Smooth muscle cell (in vitro differentiated cells): ENCODE measurements at regions not wholly inside any gene's neighbourhood (a gene's known extent, or its start where the extent isn't known, plus 50 kb on each side); places are given as distances from the start of the nearest gene placed in this dataset.
A peak's percentile ranks its signal among the peaks of the same experiment; 100 is the strongest.

Source experiments
- DNase-seq: peaks from one replicate; lab custom pipeline; 2025; ENCODE audit not compliant: unreplicated experiment; lab: John Stamatoyannopoulos, UW
- H2AFZ ChIP-seq: fragments of 200-600 bp; sonication (generic); 2 replicates; pipeline ENCODE4 v1.6.0; 2016; ENCODE audit warnings: antibody characterized with exemption, low read depth, mild to moderate bottlenecking
- H3F3A ChIP-seq: fragments of 200-600 bp; sonication (generic); 2 replicates; pipeline ENCODE4 v1.6.0; 2017; ENCODE audit warnings: antibody characterized with exemption, low read depth
- H3K27ac ChIP-seq: fragments of 200-600 bp; sonication (generic); 2 replicates; pipeline ENCODE4 v1.5.1; 2016; ENCODE audit warnings: low read depth, mild to moderate bottlenecking
- H3K27me3 ChIP-seq: fragments of 200-600 bp; sonication (generic); 2 replicates; pipeline ENCODE4 v1.6.1; 2016; ENCODE audit warnings: low read depth, mild to moderate bottlenecking
- H3K36me3 ChIP-seq: fragments of 200-600 bp; sonication (generic); 2 replicates; pipeline ENCODE4 v1.5.1; 2016; ENCODE audit warnings: low read depth
- H3K4me1 ChIP-seq: fragments of 200-600 bp; sonication (generic); 2 replicates; pipeline ENCODE4 v1.5.1; 2016; ENCODE audit warnings: low read depth
- H3K4me2 ChIP-seq: fragments of 200-600 bp; sonication (generic); 2 replicates; pipeline ENCODE4 v1.6.0; 2016; ENCODE audit warnings: mild to moderate bottlenecking
- H3K4me3 ChIP-seq: fragments of 200-600 bp; sonication (generic); 2 replicates; pipeline ENCODE4 v1.5.1; 2016; ENCODE audit warnings: mild to moderate bottlenecking
- H3K79me2 ChIP-seq: fragments of 200-600 bp; sonication (generic); 2 replicates; pipeline ENCODE4 v1.6.0; 2016; ENCODE audit warnings: low read depth, mild to moderate bottlenecking
- H3K9ac ChIP-seq: fragments of 200-600 bp; sonication (generic); 2 replicates; pipeline ENCODE4 v1.6.0; 2016; ENCODE audit warnings: low read depth
- H3K9me3 ChIP-seq: fragments of 200-600 bp; sonication (generic); replicated peaks from 2 replicates; pipeline ENCODE4 v1.5.1; 2016; ENCODE audit warnings: low read depth
- H4K20me1 ChIP-seq: fragments of 200-600 bp; sonication (generic); 2 replicates; pipeline ENCODE4 v1.6.0; 2016; ENCODE audit warnings: low read depth
- CTCF ChIP-seq: fragments of 200-600 bp; sonication (generic); IDR thresholded peaks from 2 replicates; pipeline ENCODE4 v1.5.1; 2017; ENCODE audit warnings: borderline replicate concordance, mild to moderate bottlenecking, antibody characterized with exemption; ENCODE audit not compliant: insufficient read depth, poor library complexity, severe bottlenecking
- WGBS: methylation state at CpG from one replicate; pipeline ENCODE4 v1.1.7; 2016; ENCODE audit warnings: low lambda C conversion rate; 5-methylcytosine and 5-hydroxymethylcytosine counted together

- no peak for DNase-seq
- peak overlapping the region; percentile 81 for H3K4me2 ChIP-seq
- H3K4me3 ChIP-seq: peak overlapping the region; percentile 37
- WGBS: 7% methylated on average over 68 of the region's 87 CpGs
- H2AFZ ChIP-seq: no peak overlapping the region
- no peaks in the 10 kb centered on the region for H3F3A ChIP-seq
- H3K9ac ChIP-seq: no peak overlapping the region
- no peaks in the 10 kb centered on the region for H3K9me3 ChIP-seq
- no peak for TF ChIP-seq CTCF
- no peaks in the 10 kb centered on the region for H3K79me2 ChIP-seq
- no peaks in the 10 kb centered on the region for H3K4me1 ChIP-seq
- peaks cover 83% of the 10 kb centered on the region for H3K27me3 ChIP-seq
- no peaks in the 10 kb centered on the region for H3K36me3 ChIP-seq
- H3K27ac ChIP-seq: no peak overlapping the region
- H4K20me1 ChIP-seq: no peaks in the 10 kb centered on the region
Observed at GRCh38 chr12:3365463-3366411, 125.3 kb upstream of the PRMT8 start.

DNA sequence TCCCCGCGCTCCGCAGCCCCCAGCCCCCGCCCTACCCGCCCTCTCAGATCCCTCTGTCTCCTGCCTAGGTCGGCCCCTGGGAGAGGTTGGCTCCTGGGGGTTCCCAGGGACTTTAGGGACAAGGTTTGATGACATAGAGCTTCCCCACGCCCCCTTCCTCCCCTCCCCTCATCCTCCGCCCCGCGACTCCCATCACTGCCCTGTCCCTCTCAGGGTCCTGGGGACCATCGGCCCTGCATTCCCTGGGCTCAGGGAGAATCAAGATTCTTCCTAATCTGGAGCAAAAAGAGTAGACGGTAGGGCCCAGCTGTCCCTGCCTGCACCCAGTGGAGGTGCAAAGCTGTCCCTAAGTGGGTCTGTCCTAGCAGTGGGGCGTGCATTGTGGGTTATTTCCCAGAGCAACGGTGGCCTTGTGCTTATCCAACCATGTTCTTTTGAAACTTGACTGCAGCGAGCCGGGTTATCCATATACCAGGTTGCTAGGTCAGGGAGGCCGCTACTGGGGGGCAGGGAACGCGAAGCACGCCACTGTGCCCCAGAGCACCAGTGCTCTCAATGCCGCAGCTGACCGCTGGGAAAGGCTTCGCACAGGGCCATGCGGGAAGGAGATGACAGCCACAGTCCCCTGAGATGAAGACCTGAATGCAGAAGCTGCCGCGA, 124.4 kb upstream of the PRMT8 start:
- H3K4me1 ChIP-seq: no peaks in the 10 kb centered on the region
- no peak overlapping the region for H3K9ac ChIP-seq
- peak overlapping the region; percentile 81 for H3K4me2 ChIP-seq
- no peak overlapping the region for H3K27ac ChIP-seq
- H2AFZ ChIP-seq: no peak overlapping the region
- H3K36me3 ChIP-seq: no peaks in the 10 kb centered on the region
- no peaks in the 10 kb centered on the region for H3K79me2 ChIP-seq
- H3K9me3 ChIP-seq: no peaks in the 10 kb centered on the region
- H4K20me1 ChIP-seq: no peaks in the 10 kb centered on the region
- DNase-seq: no peak
- peaks cover 90% of the 10 kb centered on the region for H3K27me3 ChIP-seq
- H3K4me3 ChIP-seq: peak overlapping the region; percentile 37
- 71% methylated on average over 19 of the region's 26 CpGs for WGBS
- H3F3A ChIP-seq: no peaks in the 10 kb centered on the region
- no peak for TF ChIP-seq CTCF

GRCh38 chr12:3367750-3368444, 123.1 kb upstream of the PRMT8 start:
- Histone ChIP-seq H3K9ac (no peak overlapping the region), H4K20me1 (no peaks in the 10 kb centered on the region), H3K27ac (no peak overlapping the region), H3K4me1 (no peaks in the 10 kb centered on the region), H3K36me3 (no peaks in the 10 kb centered on the region), H3K4me2 (no peak overlapping the region), H3K27me3 (peaks cover 97% of the 10 kb centered on the region), H3K79me2 (no peaks in the 10 kb centered on the region), H3K4me3 (no peak overlapping the region), H3K9me3 (no peaks in the 10 kb centered on the region), H3F3A (no peaks in the 10 kb centered on the region), H2AFZ (no peak overlapping the region)
- no peak for TF ChIP-seq CTCF
- DNase-seq: no peak
- 90% methylated on average over 16 of the region's 16 CpGs for WGBS
